Neutrophil (primary cell): ENCODE measurements at regions not wholly inside any gene's neighbourhood (a gene's known extent, or its start where the extent isn't known, plus 50 kb on each side); places are given as distances from the start of the nearest gene placed in this dataset.
"Not testable (repeated sequence)": the region's sequence is repeated elsewhere in the genome, so short reads cannot be mapped to it uniquely, and the experiment has no call there.

Experiments
- H3K27ac ChIP-seq: fragments of 200-600 bp; sonication (generic); 2 replicates; pipeline ENCODE4 v1.5.1; 2016; ENCODE audit warnings: mild to moderate bottlenecking, moderate library complexity
- H3K27me3 ChIP-seq: fragments of 200-600 bp; sonication (generic); 2 replicates; pipeline ENCODE4 v1.6.0; 2016; ENCODE audit warnings: mild to moderate bottlenecking
- H3K36me3 ChIP-seq: fragments of 200-600 bp; sonication (generic); 2 replicates; pipeline ENCODE4 v1.5.1; 2017
- H3K4me1 ChIP-seq, 2 experiments: fragments of 200-600 bp in 1 of 2; sonication (generic) in 1 of 2; 1 replicate in 1 of 2; 2 replicates in 1 of 2; pipeline versions ENCODE4 v1.5.1 to v1.6.1; 2013 to 2016; ENCODE audit warnings: low read depth in 1 of 2, low read length in 1 of 2, mild to moderate bottlenecking in 1 of 2, moderate library complexity in 1 of 2; ENCODE audit not compliant: control insufficient read depth in 1 of 2, insufficient read depth in 1 of 2
- H3K4me3 ChIP-seq, 2 experiments: fragments of 200-600 bp in 1 of 2; sonication (generic) in 1 of 2; 1 replicate in 1 of 2; 2 replicates in 1 of 2; pipeline ENCODE4 v1.5.1; 2013 to 2016; ENCODE audit warnings: low read depth in 1 of 2, low read length in 1 of 2, mild to moderate bottlenecking in 1 of 2, moderate library complexity in 1 of 2
- H3K9me3 ChIP-seq: fragments of 200-600 bp; sonication (generic); 2 replicates; pipeline ENCODE4 v1.5.1; 2016
- CTCF ChIP-seq: fragments of 200-600 bp; sonication (generic); IDR thresholded peaks from 2 replicates; pipeline ENCODE4 v1.5.1; 2016; ENCODE audit warnings: antibody characterized with exemption

DNA sequence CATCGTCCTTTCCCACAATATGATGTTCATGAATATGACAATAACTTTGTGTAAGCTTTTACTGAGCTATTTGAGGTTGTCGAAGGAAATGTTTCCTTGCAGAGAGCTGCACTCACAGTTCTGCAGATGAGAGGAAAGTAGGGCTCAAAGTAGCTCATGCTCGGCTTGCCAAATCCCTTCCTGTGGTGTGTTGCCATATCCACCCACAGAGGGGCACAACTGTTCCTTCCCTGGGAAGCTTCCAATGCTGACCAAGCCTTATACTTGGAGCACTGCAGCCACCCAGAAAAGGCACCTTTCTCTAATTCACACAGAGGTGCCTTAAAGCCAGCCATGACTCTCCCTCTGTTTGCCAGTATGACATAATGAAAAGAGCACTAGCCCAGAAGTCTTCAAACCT, 390.3 kb downstream of the CAAP1 start:
- no peak for TF ChIP-seq CTCF
- H3K4me1 ChIP-seq = no peaks in the 10 kb centered on the region
- no peaks in the 10 kb centered on the region for H3K9me3 ChIP-seq
- no peaks in the 10 kb centered on the region for H3K27me3 ChIP-seq
- no peak overlapping the region for H3K4me3 ChIP-seq
- no peak overlapping the region for H3K27ac ChIP-seq
- no peaks in the 10 kb centered on the region for H3K36me3 ChIP-seq

DNA sequence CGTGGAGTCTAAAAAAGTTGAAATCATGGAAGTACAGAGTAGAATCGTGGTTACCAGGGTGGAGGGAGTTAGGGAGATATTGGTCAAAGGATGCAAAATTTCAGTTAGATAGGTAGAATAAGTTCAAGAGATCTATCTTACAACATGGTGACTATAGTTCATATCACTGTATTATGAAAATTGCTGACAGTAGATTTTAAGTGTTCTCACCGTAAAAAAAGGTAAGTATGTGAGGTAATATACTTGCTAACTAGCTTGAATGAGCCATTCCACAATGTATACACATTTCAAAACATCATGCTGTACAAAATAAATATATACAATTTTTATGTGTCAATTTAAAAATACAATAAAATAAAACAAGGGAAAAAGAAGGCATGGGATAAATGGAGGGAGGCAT, 392.1 kb downstream of the CAAP1 start:
- H3K27ac ChIP-seq = no peak overlapping the region
- no peaks in the 10 kb centered on the region for H3K27me3 ChIP-seq
- no peaks in the 10 kb centered on the region for H3K4me1 ChIP-seq
- no peaks in the 10 kb centered on the region for H3K9me3 ChIP-seq
- TF ChIP-seq CTCF = no peak
- no peak overlapping the region for H3K4me3 ChIP-seq
- no peaks in the 10 kb centered on the region for H3K36me3 ChIP-seq

GRCh38 chr9:26492608-26493521, 399.7 kb downstream of the CAAP1 start:
- H3K4me1 ChIP-seq, H3K27ac ChIP-seq, H3K36me3 ChIP-seq: not testable (repeated sequence)

GRCh38 chr9:26491922-26492607, 400.5 kb downstream of the CAAP1 start:
- H3K27ac ChIP-seq, H3K36me3 ChIP-seq, H3K4me3 ChIP-seq, H3K4me1 ChIP-seq, H3K27me3 ChIP-seq, H3K9me3 ChIP-seq: not testable (repeated sequence)

More at GRCh38 chr9:26492608-26493521, 399.7 kb downstream of the CAAP1 start:
- H3K4me3 ChIP-seq, H3K9me3 ChIP-seq, H3K27me3 ChIP-seq: not testable (repeated sequence)

GRCh38 chr9:26483991-26484390, 408.6 kb downstream of the CAAP1 start:
- Histone ChIP-seq H3K4me1 (no peaks in the 10 kb centered on the region), H3K36me3 (no peaks in the 10 kb centered on the region), H3K4me3 (no peak overlapping the region), H3K9me3 (no peaks in the 10 kb centered on the region), H3K27me3 (no peaks in the 10 kb centered on the region), H3K27ac (no peak overlapping the region)
- TF ChIP-seq CTCF = no peak

DNA sequence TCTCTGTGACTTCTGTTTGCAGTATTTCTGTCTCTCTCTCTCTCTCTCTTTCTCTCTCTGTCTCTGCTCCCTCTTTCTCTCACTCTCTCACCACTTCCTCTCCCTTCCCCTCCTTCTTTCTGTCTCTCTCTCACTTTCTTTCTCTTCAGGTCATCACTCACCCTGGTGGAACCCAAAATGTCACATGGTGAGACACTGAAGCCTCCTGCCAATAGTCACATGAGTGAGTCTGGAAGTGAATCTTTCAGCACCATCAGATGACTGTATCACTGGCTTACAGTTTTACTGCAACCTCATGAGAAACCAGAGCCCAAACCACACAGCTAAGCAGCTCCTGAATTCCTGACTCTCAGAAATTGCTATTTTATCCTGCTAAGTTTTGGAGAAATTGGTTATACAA, 414.6 kb downstream of the CAAP1 start:
- Histone ChIP-seq H3K4me1 (no peaks in the 10 kb centered on the region), H3K9me3 (no peaks in the 10 kb centered on the region), H3K27ac (no peak overlapping the region), H3K36me3 (no peaks in the 10 kb centered on the region), H3K27me3 (no peaks in the 10 kb centered on the region), H3K4me3 (no peak overlapping the region)
- no peak for TF ChIP-seq CTCF
